ENCODE measurements at regions not wholly inside any gene's neighbourhood (a gene's known extent, or its start where the extent isn't known, plus 50 kb on each side); places are given as distances from the start of the nearest gene placed in this dataset.
"Not testable (repeated sequence)": the region's sequence is repeated elsewhere in the genome, so short reads cannot be mapped to it uniquely, and the experiment has no call there.

DNA sequence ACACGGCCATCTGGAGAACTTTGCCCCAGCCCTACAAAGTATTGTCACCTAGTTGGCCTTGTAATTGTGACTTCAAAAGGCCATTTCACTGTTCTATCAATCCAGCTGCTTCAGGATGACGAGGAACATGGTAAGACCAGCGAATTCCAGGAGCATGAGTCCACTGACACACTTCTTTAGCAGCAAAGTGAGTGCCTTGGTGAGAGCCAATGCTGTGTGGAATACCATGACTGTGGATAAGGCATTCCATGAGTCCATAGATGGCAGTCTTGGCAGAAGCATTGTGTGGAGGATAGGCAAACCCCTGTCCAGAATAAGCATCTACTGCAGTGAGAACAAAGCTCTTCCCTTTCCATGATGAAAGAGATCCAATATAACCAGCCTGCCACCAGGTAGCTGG is 1009.1 kb upstream of the USP15 start:
- no peaks in the 10 kb centered on the region for H3K4me1 ChIP-seq
- H3K27me3 ChIP-seq (ENCODE audit: control insufficient read depth, insufficient read depth, low read length) = no peaks in the 10 kb centered on the region
- TF ChIP-seq, protein P1, sequence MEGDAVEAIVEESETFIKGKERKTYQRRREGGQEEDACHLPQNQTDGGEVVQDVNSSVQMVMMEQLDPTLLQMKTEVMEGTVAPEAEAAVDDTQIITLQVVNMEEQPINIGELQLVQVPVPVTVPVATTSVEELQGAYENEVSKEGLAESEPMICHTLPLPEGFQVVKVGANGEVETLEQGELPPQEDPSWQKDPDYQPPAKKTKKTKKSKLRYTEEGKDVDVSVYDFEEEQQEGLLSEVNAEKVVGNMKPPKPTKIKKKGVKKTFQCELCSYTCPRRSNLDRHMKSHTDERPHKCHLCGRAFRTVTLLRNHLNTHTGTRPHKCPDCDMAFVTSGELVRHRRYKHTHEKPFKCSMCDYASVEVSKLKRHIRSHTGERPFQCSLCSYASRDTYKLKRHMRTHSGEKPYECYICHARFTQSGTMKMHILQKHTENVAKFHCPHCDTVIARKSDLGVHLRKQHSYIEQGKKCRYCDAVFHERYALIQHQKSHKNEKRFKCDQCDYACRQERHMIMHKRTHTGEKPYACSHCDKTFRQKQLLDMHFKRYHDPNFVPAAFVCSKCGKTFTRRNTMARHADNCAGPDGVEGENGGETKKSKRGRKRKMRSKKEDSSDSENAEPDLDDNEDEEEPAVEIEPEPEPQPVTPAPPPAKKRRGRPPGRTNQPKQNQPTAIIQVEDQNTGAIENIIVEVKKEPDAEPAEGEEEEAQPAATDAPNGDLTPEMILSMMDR (IDR thresholded peaks at IDR 0.05) = no peak
- no peak overlapping the region for H3K4me3 ChIP-seq (ENCODE audit: low read depth, low read length)
- H3K79me2 ChIP-seq = no peaks in the 10 kb centered on the region
- no peaks in the 10 kb centered on the region for H3K36me3 ChIP-seq (ENCODE audit: control insufficient read depth, insufficient read depth, low read length)
- H3K4me2 ChIP-seq (ENCODE audit: low read length) = no peak overlapping the region
- H3K9ac ChIP-seq = no peak overlapping the region
- no peaks in the 10 kb centered on the region for H3K9me3 ChIP-seq (ENCODE audit: control insufficient read depth, low read length)
- no peak overlapping the region for H2AFZ ChIP-seq
- no peak overlapping the region for H3K27ac ChIP-seq

DNA sequence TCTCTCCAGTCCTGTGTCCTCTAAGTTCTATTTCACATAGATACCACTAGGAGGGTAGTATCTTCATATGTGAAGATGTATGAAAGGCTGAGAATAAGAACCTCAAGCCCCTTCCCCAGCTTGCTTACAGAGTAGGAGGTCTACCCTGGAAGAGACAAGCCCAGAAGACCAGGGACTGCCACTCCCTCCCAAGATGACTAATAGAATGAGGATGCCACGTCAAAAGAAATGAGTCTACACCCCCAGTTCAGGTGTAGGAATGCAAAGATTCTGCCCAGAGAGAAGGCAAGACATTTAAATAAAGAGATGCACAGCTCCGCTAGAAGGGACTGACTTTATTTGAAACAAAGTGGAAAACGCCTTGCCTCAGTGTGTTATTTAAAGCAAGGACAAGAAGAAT is 1006.0 kb upstream of the USP15 start:
- no peaks in the 10 kb centered on the region for H3K27me3 ChIP-seq (ENCODE audit: control insufficient read depth, insufficient read depth, low read length)
- no peak overlapping the region for H3K4me2 ChIP-seq (ENCODE audit: low read length)
- no peak overlapping the region for H3K4me3 ChIP-seq (ENCODE audit: low read depth, low read length)
- H3K36me3 ChIP-seq (ENCODE audit: control insufficient read depth, insufficient read depth, low read length) = no peaks in the 10 kb centered on the region
- no peaks in the 10 kb centered on the region for H3K4me1 ChIP-seq
- no peaks in the 10 kb centered on the region for H3K9me3 ChIP-seq (ENCODE audit: control insufficient read depth, low read length)
- no peaks in the 10 kb centered on the region for H3K79me2 ChIP-seq
- H2AFZ ChIP-seq = no peak overlapping the region
- no peak overlapping the region for H3K27ac ChIP-seq
- no peak overlapping the region for H3K9ac ChIP-seq
- TF ChIP-seq, protein P1 (IDR thresholded peaks at IDR 0.05) = no peak

DNA sequence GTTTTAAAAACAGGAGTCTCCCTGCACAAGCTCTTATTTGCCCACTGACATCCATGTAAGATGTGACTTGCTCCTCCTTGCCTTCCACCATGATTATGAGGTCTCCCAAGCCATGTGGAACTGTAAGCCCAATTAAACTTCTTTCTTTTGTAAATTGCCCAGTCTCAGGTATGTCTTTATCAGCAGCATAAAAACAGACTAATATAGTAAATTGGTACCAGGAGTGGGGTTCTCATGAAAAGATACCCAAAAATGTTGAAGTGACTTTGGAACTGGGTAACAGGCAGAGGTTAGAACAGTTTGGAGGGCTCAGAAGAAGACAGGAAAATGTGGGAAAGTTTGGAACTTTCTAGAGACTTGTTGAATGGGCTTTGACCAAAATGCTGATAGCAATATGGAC is 995.9 kb upstream of the USP15 start:
- not testable (repeated sequence) for H3K9ac ChIP-seq

DNA sequence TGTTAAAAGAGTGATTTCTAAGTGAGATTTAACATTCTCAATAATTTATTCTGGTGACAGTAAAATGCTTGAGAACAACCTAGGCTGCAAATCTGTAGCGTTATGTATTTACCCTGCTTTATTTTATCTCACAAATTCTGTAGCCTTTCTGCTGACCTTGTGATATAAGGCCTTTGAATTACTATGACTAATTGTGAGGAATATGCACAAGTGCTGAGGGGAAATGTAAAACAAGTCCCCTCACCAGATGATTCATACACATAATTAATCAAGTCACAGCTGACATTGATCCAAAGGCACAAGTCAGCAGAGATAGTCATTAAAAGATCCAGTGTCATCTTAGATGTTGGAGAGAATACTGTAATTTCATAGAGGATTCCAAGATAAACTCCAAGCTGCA is 992.7 kb upstream of the USP15 start:
- H3K9ac ChIP-seq = no peak overlapping the region
- H3K4me3 ChIP-seq (ENCODE audit: low read depth, low read length) = no peak overlapping the region
- no peaks in the 10 kb centered on the region for H3K4me1 ChIP-seq
- H3K9me3 ChIP-seq (ENCODE audit: control insufficient read depth, low read length) = no peaks in the 10 kb centered on the region
- H3K36me3 ChIP-seq (ENCODE audit: control insufficient read depth, insufficient read depth, low read length) = no peaks in the 10 kb centered on the region
- H3K27ac ChIP-seq = no peak overlapping the region
- H3K27me3 ChIP-seq (ENCODE audit: control insufficient read depth, insufficient read depth, low read length) = no peaks in the 10 kb centered on the region
- H2AFZ ChIP-seq = no peak overlapping the region
- no peaks in the 10 kb centered on the region for H3K79me2 ChIP-seq
- TF ChIP-seq, protein P1 (IDR thresholded peaks at IDR 0.05) = no peak
- no peak overlapping the region for H3K4me2 ChIP-seq (ENCODE audit: low read length)

More for the DNA sequence above, 995.9 kb upstream of the USP15 start:
- not testable (repeated sequence) for H3K79me2 ChIP-seq; H3K36me3 ChIP-seq (ENCODE audit: control insufficient read depth, insufficient read depth, low read length); H3K4me2 ChIP-seq (ENCODE audit: low read length); H2AFZ ChIP-seq; H3K4me3 ChIP-seq (ENCODE audit: low read depth, low read length); H3K27ac ChIP-seq; H3K27me3 ChIP-seq (ENCODE audit: control insufficient read depth, insufficient read depth, low read length); H3K4me1 ChIP-seq; H3K9me3 ChIP-seq (ENCODE audit: control insufficient read depth, low read length)

DNA sequence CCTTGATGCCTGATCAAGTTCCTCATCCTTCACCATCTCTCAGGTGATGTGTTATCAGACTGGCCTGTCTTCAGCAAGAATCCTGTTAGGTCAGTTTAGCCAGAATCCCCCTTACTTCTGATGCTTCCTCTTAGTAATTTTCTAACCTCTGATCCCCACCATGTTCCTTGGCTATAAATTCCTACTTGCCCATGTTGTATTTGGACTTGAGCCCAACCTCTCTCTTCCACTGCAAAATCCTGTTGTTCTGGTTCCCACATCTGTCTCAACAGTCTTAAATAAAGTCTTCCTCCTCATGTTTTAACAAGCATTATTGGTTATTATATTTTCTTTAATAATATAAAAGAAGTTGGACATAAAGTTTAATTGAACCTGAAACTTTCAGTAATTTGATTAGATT is 987.8 kb upstream of the USP15 start:
- Histone ChIP-seq H3K4me1 (no peaks in the 10 kb centered on the region), H3K4me2 (ENCODE audit: low read length) (no peak overlapping the region), H3K9me3 (ENCODE audit: control insufficient read depth, low read length) (no peaks in the 10 kb centered on the region), H3K27me3 (ENCODE audit: control insufficient read depth, insufficient read depth, low read length) (no peaks in the 10 kb centered on the region), H3K36me3 (ENCODE audit: control insufficient read depth, insufficient read depth, low read length) (no peaks in the 10 kb centered on the region), H3K9ac (no peak overlapping the region), H3K79me2 (no peaks in the 10 kb centered on the region), H3K4me3 (ENCODE audit: low read depth, low read length) (no peak overlapping the region), H2AFZ (no peak overlapping the region), H3K27ac (no peak overlapping the region)
- TF ChIP-seq, protein P1 (IDR thresholded peaks at IDR 0.05) = no peak
